ENCODE measurements at regions not wholly inside any gene's neighbourhood (a gene's known extent, or its start where the extent isn't known, plus 50 kb on each side); places are given as distances from the start of the nearest gene placed in this dataset.

GRCh38 chr5:113800686-113801085 is 287.2 kb downstream of the YTHDC2 start:
- Histone ChIP-seq H3K4me3 (ENCODE audit: low read depth in 1 of 2, low read length in 2 of 2) (no peak overlapping the region), H3K36me3 (ENCODE audit: insufficient read depth, low read length) (no peaks in the 10 kb centered on the region), H3K9me3 (ENCODE audit: low read length) (no peaks in the 10 kb centered on the region)

GRCh38 chr5:113804264-113804663 is 290.8 kb downstream of the YTHDC2 start:
- Histone ChIP-seq H3K36me3 (ENCODE audit: insufficient read depth, low read length) (no peaks in the 10 kb centered on the region), H3K27ac (ENCODE audit: low read depth, low read length) (no peak overlapping the region), H3K9me3 (ENCODE audit: low read length) (no peaks in the 10 kb centered on the region), H3K4me1 (ENCODE audit: insufficient read depth, low read length) (peaks cover 23% of the 10 kb centered on the region), H3K27me3 (ENCODE audit: control insufficient read depth in 1 of 2, insufficient read depth in 2 of 2, low read length in 2 of 2) (no peaks in the 10 kb centered on the region), H3K9ac (ENCODE audit: low read length) (no peak overlapping the region), H3K4me3 (ENCODE audit: low read depth in 1 of 2, low read length in 2 of 2) (no peak overlapping the region)

More at GRCh38 chr5:113800686-113801085, 287.2 kb downstream of the YTHDC2 start:
- Histone ChIP-seq H3K4me1 (ENCODE audit: insufficient read depth, low read length) (no peaks in the 10 kb centered on the region), H3K9ac (ENCODE audit: low read length) (no peak overlapping the region), H3K27ac (ENCODE audit: low read depth, low read length) (no peak overlapping the region), H3K27me3 (ENCODE audit: control insufficient read depth in 1 of 2, insufficient read depth in 2 of 2, low read length in 2 of 2) (no peaks in the 10 kb centered on the region)

GRCh38 chr5:113804943-113805342 is 291.4 kb downstream of the YTHDC2 start:
- peaks cover 23% of the 10 kb centered on the region for H3K4me1 ChIP-seq (ENCODE audit: insufficient read depth, low read length)
- H3K36me3 ChIP-seq (ENCODE audit: insufficient read depth, low read length) = no peaks in the 10 kb centered on the region
- H3K9me3 ChIP-seq (ENCODE audit: low read length) = no peaks in the 10 kb centered on the region
- no peak overlapping the region for H3K27ac ChIP-seq (ENCODE audit: low read depth, low read length)
- H3K27me3 ChIP-seq (ENCODE audit: control insufficient read depth in 1 of 2, insufficient read depth in 2 of 2, low read length in 2 of 2) = no peaks in the 10 kb centered on the region
- H3K9ac ChIP-seq (ENCODE audit: low read length) = no peak overlapping the region
- no peak overlapping the region for H3K4me3 ChIP-seq (ENCODE audit: low read depth in 1 of 2, low read length in 2 of 2)

GRCh38 chr5:113806250-113806649 is 292.8 kb downstream of the YTHDC2 start:
- no peak overlapping the region for H3K9ac ChIP-seq (ENCODE audit: low read length)
- H3K9me3 ChIP-seq (ENCODE audit: low read length) = no peaks in the 10 kb centered on the region
- no peaks in the 10 kb centered on the region for H3K36me3 ChIP-seq (ENCODE audit: insufficient read depth, low read length)
- H3K27ac ChIP-seq (ENCODE audit: low read depth, low read length) = peak overlapping the region; percentile 29
- H3K27me3 ChIP-seq (ENCODE audit: control insufficient read depth in 1 of 2, insufficient read depth in 2 of 2, low read length in 2 of 2) = no peaks in the 10 kb centered on the region
- H3K4me3 ChIP-seq (ENCODE audit: low read depth in 1 of 2, low read length in 2 of 2) = peak overlapping the region in 1 of 2 donors; percentile 46
- peaks cover 23% of the 10 kb centered on the region for H3K4me1 ChIP-seq (ENCODE audit: insufficient read depth, low read length)

GRCh38 chr5:113806904-113807303 is 293.4 kb downstream of the YTHDC2 start:
- Histone ChIP-seq H3K9ac (ENCODE audit: low read length) (no peak overlapping the region), H3K4me1 (ENCODE audit: insufficient read depth, low read length) (peaks cover 23% of the 10 kb centered on the region), H3K4me3 (ENCODE audit: low read depth in 1 of 2, low read length in 2 of 2) (peak overlapping the region in 1 of 2 donors; percentile 46), H3K27ac (ENCODE audit: low read depth, low read length) (peak overlapping the region; percentile 32), H3K36me3 (ENCODE audit: insufficient read depth, low read length) (no peaks in the 10 kb centered on the region), H3K27me3 (ENCODE audit: control insufficient read depth in 1 of 2, insufficient read depth in 2 of 2, low read length in 2 of 2) (no peaks in the 10 kb centered on the region), H3K9me3 (ENCODE audit: low read length) (no peaks in the 10 kb centered on the region)

GRCh38 chr5:113807427-113807991 is 294.0 kb downstream of the YTHDC2 start:
- Histone ChIP-seq H3K4me3 (ENCODE audit: low read depth in 1 of 2, low read length in 2 of 2) (peak overlapping the region; percentile 1 to 46), H3K27me3 (ENCODE audit: control insufficient read depth in 1 of 2, insufficient read depth in 2 of 2, low read length in 2 of 2) (no peaks in the 10 kb centered on the region), H3K9me3 (ENCODE audit: low read length) (no peaks in the 10 kb centered on the region), H3K27ac (ENCODE audit: low read depth, low read length) (peak overlapping the region; percentile 32), H3K36me3 (ENCODE audit: insufficient read depth, low read length) (no peaks in the 10 kb centered on the region), H3K4me1 (ENCODE audit: insufficient read depth, low read length) (peaks cover 23% of the 10 kb centered on the region), H3K9ac (ENCODE audit: low read length) (no peak overlapping the region)

- Histone ChIP-seq H3K9me3 (ENCODE audit: low read length) (no peaks in the 10 kb centered on the region), H3K4me3 (ENCODE audit: low read depth in 1 of 2, low read length in 2 of 2) (no peak overlapping the region), H3K36me3 (ENCODE audit: insufficient read depth, low read length) (no peaks in the 10 kb centered on the region), H3K27ac (ENCODE audit: low read depth, low read length) (no peak overlapping the region), H3K4me1 (ENCODE audit: insufficient read depth, low read length) (peaks cover 23% of the 10 kb centered on the region), H3K9ac (ENCODE audit: low read length) (no peak overlapping the region), H3K27me3 (ENCODE audit: control insufficient read depth in 1 of 2, insufficient read depth in 2 of 2, low read length in 2 of 2) (no peaks in the 10 kb centered on the region)
Observed at GRCh38 chr5:113808956-113809355, 295.5 kb downstream of the YTHDC2 start.

- Histone ChIP-seq H3K36me3 (ENCODE audit: insufficient read depth, low read length) (no peaks in the 10 kb centered on the region), H3K4me1 (ENCODE audit: insufficient read depth, low read length) (peaks cover 23% of the 10 kb centered on the region), H3K4me3 (ENCODE audit: low read depth in 1 of 2, low read length in 2 of 2) (no peak overlapping the region), H3K9ac (ENCODE audit: low read length) (no peak overlapping the region), H3K27ac (ENCODE audit: low read depth, low read length) (no peak overlapping the region), H3K27me3 (ENCODE audit: control insufficient read depth in 1 of 2, insufficient read depth in 2 of 2, low read length in 2 of 2) (no peaks in the 10 kb centered on the region), H3K9me3 (ENCODE audit: low read length) (no peaks in the 10 kb centered on the region)
Observed at GRCh38 chr5:113809626-113810025, 296.1 kb downstream of the YTHDC2 start.

GRCh38 chr5:113813466-113813865 is 300.0 kb downstream of the YTHDC2 start:
- Histone ChIP-seq H3K4me1 (ENCODE audit: insufficient read depth, low read length) (no peaks in the 10 kb centered on the region), H3K36me3 (ENCODE audit: insufficient read depth, low read length) (no peaks in the 10 kb centered on the region), H3K27ac (ENCODE audit: low read depth, low read length) (no peak overlapping the region), H3K27me3 (ENCODE audit: control insufficient read depth in 1 of 2, insufficient read depth in 2 of 2, low read length in 2 of 2) (no peaks in the 10 kb centered on the region), H3K9me3 (ENCODE audit: low read length) (no peaks in the 10 kb centered on the region), H3K9ac (ENCODE audit: low read length) (no peak overlapping the region), H3K4me3 (ENCODE audit: low read depth in 1 of 2, low read length in 2 of 2) (no peak overlapping the region)

GRCh38 chr5:113817683-113818082 is 304.2 kb downstream of the YTHDC2 start:
- H3K4me3 ChIP-seq (ENCODE audit: low read depth in 1 of 2, low read length in 2 of 2) = no peak overlapping the region
- no peak overlapping the region for H3K9ac ChIP-seq (ENCODE audit: low read length)
- H3K4me1 ChIP-seq (ENCODE audit: insufficient read depth, low read length) = no peaks in the 10 kb centered on the region
- no peaks in the 10 kb centered on the region for H3K9me3 ChIP-seq (ENCODE audit: low read length)
- no peaks in the 10 kb centered on the region for H3K27me3 ChIP-seq (ENCODE audit: control insufficient read depth in 1 of 2, insufficient read depth in 2 of 2, low read length in 2 of 2)
- no peaks in the 10 kb centered on the region for H3K36me3 ChIP-seq (ENCODE audit: insufficient read depth, low read length)
- no peak overlapping the region for H3K27ac ChIP-seq (ENCODE audit: low read depth, low read length)

- no peak overlapping the region for H3K27ac ChIP-seq (ENCODE audit: low read depth, low read length)
- H3K36me3 ChIP-seq (ENCODE audit: insufficient read depth, low read length) = no peaks in the 10 kb centered on the region
- H3K9me3 ChIP-seq (ENCODE audit: low read length) = no peaks in the 10 kb centered on the region
- H3K27me3 ChIP-seq (ENCODE audit: control insufficient read depth in 1 of 2, insufficient read depth in 2 of 2, low read length in 2 of 2) = no peaks in the 10 kb centered on the region
- no peaks in the 10 kb centered on the region for H3K4me1 ChIP-seq (ENCODE audit: insufficient read depth, low read length)
- no peak overlapping the region for H3K9ac ChIP-seq (ENCODE audit: low read length)
- H3K4me3 ChIP-seq (ENCODE audit: low read depth in 1 of 2, low read length in 2 of 2) = no peak overlapping the region
Observed at GRCh38 chr5:113823696-113824095, 310.2 kb downstream of the YTHDC2 start.

- H3K27ac ChIP-seq (ENCODE audit: low read depth, low read length) = no peak overlapping the region
- no peaks in the 10 kb centered on the region for H3K36me3 ChIP-seq (ENCODE audit: insufficient read depth, low read length)
- no peaks in the 10 kb centered on the region for H3K4me1 ChIP-seq (ENCODE audit: insufficient read depth, low read length)
- no peak overlapping the region for H3K9ac ChIP-seq (ENCODE audit: low read length)
- no peaks in the 10 kb centered on the region for H3K9me3 ChIP-seq (ENCODE audit: low read length)
- no peak overlapping the region for H3K4me3 ChIP-seq (ENCODE audit: low read depth in 1 of 2, low read length in 2 of 2)
- no peaks in the 10 kb centered on the region for H3K27me3 ChIP-seq (ENCODE audit: control insufficient read depth in 1 of 2, insufficient read depth in 2 of 2, low read length in 2 of 2)
Observed at GRCh38 chr5:113824307-113824706, 310.8 kb downstream of the YTHDC2 start.
